ENCODE measurements at regions not wholly inside any gene's neighbourhood (a gene's known extent, or its start where the extent isn't known, plus 50 kb on each side); places are given as distances from the start of the nearest gene placed in this dataset.

DNA sequence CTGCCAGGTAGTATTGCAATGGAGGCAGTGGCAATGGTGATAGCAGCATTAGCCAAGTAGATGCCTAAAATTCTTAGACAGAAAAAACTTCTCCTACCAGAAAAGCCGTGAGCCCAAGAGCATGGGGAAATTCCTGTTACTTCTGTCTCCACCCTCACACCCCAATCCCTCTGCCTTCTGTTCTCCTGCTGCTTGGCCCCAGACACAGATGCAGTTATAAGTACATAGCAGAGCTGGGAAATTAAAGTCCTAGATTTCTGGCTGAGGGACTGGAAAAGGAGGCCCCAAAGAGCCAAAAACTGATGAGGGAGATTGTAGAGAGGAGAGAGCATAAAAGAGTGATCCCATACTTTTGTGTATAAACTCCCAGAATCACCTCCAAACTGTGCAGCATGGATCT is 166.9 kb downstream of the SMAD6 start (continued):
- TF ChIP-seq, protein P1, sequence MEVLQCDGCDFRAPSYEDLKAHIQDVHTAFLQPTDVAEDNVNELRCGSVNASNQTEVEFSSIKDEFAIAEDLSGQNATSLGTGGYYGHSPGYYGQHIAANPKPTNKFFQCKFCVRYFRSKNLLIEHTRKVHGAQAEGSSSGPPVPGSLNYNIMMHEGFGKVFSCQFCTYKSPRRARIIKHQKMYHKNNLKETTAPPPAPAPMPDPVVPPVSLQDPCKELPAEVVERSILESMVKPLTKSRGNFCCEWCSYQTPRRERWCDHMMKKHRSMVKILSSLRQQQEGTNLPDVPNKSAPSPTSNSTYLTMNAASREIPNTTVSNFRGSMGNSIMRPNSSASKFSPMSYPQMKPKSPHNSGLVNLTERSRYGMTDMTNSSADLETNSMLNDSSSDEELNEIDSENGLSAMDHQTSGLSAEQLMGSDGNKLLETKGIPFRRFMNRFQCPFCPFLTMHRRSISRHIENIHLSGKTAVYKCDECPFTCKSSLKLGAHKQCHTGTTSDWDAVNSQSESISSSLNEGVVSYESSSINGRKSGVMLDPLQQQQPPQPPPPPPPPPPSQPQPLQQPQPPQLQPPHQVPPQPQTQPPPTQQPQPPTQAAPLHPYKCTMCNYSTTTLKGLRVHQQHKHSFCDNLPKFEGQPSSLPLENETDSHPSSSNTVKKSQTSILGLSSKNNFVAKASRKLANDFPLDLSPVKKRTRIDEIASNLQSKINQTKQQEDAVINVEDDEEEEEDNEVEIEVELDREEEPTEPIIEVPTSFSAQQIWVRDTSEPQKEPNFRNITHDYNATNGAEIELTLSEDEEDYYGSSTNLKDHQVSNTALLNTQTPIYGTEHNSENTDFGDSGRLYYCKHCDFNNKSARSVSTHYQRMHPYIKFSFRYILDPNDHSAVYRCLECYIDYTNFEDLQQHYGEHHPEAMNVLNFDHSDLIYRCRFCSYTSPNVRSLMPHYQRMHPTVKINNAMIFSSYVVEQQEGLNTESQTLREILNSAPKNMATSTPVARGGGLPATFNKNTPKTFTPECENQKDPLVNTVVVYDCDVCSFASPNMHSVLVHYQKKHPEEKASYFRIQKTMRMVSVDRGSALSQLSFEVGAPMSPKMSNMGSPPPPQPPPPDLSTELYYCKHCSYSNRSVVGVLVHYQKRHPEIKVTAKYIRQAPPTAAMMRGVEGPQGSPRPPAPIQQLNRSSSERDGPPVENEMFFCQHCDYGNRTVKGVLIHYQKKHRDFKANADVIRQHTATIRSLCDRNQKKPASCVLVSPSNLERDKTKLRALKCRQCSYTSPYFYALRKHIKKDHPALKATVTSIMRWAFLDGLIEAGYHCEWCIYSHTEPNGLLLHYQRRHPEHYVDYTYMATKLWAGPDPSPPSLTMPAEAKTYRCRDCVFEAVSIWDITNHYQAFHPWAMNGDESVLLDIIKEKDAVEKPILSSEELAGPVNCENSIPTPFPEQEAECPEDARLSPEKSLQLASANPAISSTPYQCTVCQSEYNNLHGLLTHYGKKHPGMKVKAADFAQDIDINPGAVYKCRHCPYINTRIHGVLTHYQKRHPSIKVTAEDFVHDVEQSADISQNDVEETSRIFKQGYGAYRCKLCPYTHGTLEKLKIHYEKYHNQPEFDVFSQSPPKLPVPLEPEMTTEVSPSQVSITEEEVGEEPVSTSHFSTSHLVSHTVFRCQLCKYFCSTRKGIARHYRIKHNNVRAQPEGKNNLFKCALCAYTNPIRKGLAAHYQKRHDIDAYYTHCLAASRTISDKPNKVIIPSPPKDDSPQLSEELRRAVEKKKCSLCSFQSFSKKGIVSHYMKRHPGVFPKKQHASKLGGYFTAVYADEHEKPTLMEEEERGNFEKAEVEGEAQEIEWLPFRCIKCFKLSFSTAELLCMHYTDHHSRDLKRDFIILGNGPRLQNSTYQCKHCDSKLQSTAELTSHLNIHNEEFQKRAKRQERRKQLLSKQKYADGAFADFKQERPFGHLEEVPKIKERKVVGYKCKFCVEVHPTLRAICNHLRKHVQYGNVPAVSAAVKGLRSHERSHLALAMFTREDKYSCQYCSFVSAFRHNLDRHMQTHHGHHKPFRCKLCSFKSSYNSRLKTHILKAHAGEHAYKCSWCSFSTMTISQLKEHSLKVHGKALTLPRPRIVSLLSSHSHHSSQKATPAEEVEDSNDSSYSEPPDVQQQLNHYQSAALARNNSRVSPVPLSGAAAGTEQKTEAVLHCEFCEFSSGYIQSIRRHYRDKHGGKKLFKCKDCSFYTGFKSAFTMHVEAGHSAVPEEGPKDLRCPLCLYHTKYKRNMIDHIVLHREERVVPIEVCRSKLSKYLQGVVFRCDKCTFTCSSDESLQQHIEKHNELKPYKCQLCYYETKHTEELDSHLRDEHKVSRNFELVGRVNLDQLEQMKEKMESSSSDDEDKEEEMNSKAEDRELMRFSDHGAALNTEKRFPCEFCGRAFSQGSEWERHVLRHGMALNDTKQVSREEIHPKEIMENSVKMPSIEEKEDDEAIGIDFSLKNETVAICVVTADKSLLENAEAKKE (CRISPR knock-in tag; IDR thresholded peaks at IDR 0.05) = no peak
- TF ChIP-seq EZH2 (IDR thresholded peaks at IDR 0.05; ENCODE audit: low read depth, unreplicated experiment) (no peak), JUNB (IDR thresholded peaks at IDR 0.05; ENCODE audit: unreplicated experiment) (no peak), POLR2AphosphoS5 (IDR thresholded peaks at IDR 0.05; ENCODE audit: low read depth) (no peak), CREB1 (CRISPR knock-in tag; IDR thresholded peaks at IDR 0.05; ENCODE audit: low read depth) (no peak)

DNA sequence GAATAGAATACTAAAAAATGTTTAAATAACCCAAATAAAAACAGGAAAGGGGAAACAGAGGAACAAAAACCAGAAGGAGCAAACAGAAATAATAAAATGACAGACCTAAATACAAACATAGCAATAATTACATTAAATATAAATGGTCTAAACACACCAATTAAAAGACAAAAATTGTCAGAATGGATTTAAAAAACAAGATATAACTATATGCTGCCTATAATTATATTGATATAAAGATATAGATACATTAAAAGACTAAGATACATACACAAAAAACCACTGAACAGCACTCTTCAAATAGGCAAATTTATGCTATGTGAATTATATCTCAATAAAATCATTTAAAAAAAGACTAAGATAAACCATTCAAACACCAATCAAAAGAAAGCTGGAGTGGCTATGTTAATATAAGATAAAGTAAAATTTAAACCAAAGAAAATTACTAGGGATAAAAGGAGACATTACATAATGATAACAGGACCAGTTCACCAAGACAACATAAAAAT is 168.9 kb downstream of the SMAD6 start:
- no peak for TF ChIP-seq REST (IDR thresholded peaks at IDR 0.05; ENCODE audit: unreplicated experiment)
- TF ChIP-seq ETS1 (IDR thresholded peaks at IDR 0.05) = no peak
- no peak for TF ChIP-seq EZH2phosphoT487 (IDR thresholded peaks at IDR 0.05; ENCODE audit: unreplicated experiment)
- TF ChIP-seq EZH2 (IDR thresholded peaks at IDR 0.05; ENCODE audit: low read depth, unreplicated experiment) = no peak
- H3K36me3 ChIP-seq (ENCODE audit: insufficient read depth) = no peaks in the 10 kb centered on the region
- H3K27me3 Mint-ChIP-seq (ENCODE audit: insufficient read depth, low read depth, poor library complexity) = peaks cover 6% of the 10 kb centered on the region
- H3K4me1 ChIP-seq (ENCODE audit: insufficient read depth) = peaks cover 6% of the 10 kb centered on the region; the same call in 1 of the 2 replicates
- no peaks in the 10 kb centered on the region for H4K20me1 ChIP-seq (replicated peaks; ENCODE audit: insufficient read depth)
- DNase-seq (ENCODE audit: low spot score) (no peak), ATAC-seq (no peak)
- H3K4me3 ChIP-seq = no peak overlapping the region
- no peak overlapping the region for H3K27ac ChIP-seq (ENCODE audit: low read depth)
- H2AFZ ChIP-seq = no peak overlapping the region
- H3K4me3 Mint-ChIP-seq = no peak overlapping the region
- H3K36me3 Mint-ChIP-seq (ENCODE audit: low read depth) = no peaks in the 10 kb centered on the region
- H3K79me2 ChIP-seq (replicated peaks; ENCODE audit: insufficient read depth) = no peaks in the 10 kb centered on the region
- no peaks in the 10 kb centered on the region for H3F3A ChIP-seq (replicated peaks; ENCODE audit: low read depth)
- no peaks in the 10 kb centered on the region for H3K9me3 Mint-ChIP-seq
- peaks cover 7% of the 10 kb centered on the region for H3K4me1 Mint-ChIP-seq
- H3K27ac Mint-ChIP-seq = no peak overlapping the region
- H3K9me2 ChIP-seq (ENCODE audit: insufficient read depth) = no peaks in the 10 kb centered on the region
- no peaks in the 10 kb centered on the region for H3K27me3 ChIP-seq (ENCODE audit: insufficient read depth)
- no peak overlapping the region for H3K4me2 ChIP-seq

All from GM23338 (cell line).